ENCODE measurements at regions not wholly inside any gene's neighbourhood (a gene's known extent, or its start where the extent isn't known, plus 50 kb on each side); places are given as distances from the start of the nearest gene placed in this dataset.

DNA sequence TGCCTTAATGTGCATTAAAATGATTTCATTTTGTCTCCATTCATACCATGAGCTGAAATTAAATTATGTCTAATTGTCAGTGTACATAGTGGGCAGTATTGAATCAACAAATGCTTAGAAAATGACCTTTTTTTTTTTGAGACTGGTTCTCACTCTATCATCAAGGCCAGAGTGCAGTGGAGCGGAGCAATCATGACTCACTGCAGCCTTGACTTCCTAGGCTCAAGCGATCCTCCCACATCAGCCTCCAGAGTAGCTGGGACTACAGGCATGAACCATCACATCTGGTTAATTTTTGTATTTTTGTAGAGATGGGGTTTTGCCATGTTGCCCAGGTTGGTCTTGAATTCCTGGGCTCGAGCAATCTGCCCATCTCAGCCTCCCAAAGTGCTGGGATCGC is 117.0 kb upstream of the BLID start:
- no peak for DNase-seq
- CTCF ChIA-PET: no interaction called here
- no peak overlapping the region for H3K4me3 Mint-ChIP-seq

GRCh38 chr11:122230385-122230755 is 114.4 kb upstream of the BLID start:
- Mint-ChIP-seq H3K4me3 (no peak overlapping the region), H3K9me3 (no peaks in the 10 kb centered on the region), H3K27me3 (no peaks in the 10 kb centered on the region), H3K4me1 (no peaks in the 10 kb centered on the region), H3K27ac (no peak overlapping the region), H3K36me3 (ENCODE audit: low read depth) (no peaks in the 10 kb centered on the region)
- ChIA-PET CTCF (interaction anchor here (1.0 kb wide), 1 partner anchor 15 kb away, joined by 3 read pairs; no protein-coding TSS in a partner anchor), POLR2A (no interaction called here)
- no peak for DNase-seq

More for the DNA sequence above, 117.0 kb upstream of the BLID start:
- POLR2A ChIA-PET: interaction anchor here (0.6 kb wide), 1 partner anchor 735 kb away, joined by 3 read pairs; no protein-coding TSS in a partner anchor
- H3K4me1 Mint-ChIP-seq: no peaks in the 10 kb centered on the region
- no peaks in the 10 kb centered on the region for H3K9me3 Mint-ChIP-seq
- H3K27me3 Mint-ChIP-seq: no peaks in the 10 kb centered on the region
- no peak overlapping the region for H3K27ac Mint-ChIP-seq
- H3K36me3 Mint-ChIP-seq (ENCODE audit: low read depth): no peaks in the 10 kb centered on the region

- no peaks in the 10 kb centered on the region for H3K4me1 Mint-ChIP-seq
- H3K4me3 Mint-ChIP-seq: no peak overlapping the region
- POLR2A ChIA-PET: no interaction called here
- DNase-seq: no peak
- CTCF ChIA-PET: interaction anchor here (1.0 to 1.3 kb wide), 2 partner anchors 14 to 16 kb away, joined by 3 read pairs; no protein-coding TSS in a partner anchor
- no peaks in the 10 kb centered on the region for H3K36me3 Mint-ChIP-seq (ENCODE audit: low read depth)
- no peak overlapping the region for H3K27ac Mint-ChIP-seq
- no peaks in the 10 kb centered on the region for H3K27me3 Mint-ChIP-seq
- no peaks in the 10 kb centered on the region for H3K9me3 Mint-ChIP-seq
Observed at GRCh38 chr11:122229481-122230384, 113.7 kb upstream of the BLID start.

DNA sequence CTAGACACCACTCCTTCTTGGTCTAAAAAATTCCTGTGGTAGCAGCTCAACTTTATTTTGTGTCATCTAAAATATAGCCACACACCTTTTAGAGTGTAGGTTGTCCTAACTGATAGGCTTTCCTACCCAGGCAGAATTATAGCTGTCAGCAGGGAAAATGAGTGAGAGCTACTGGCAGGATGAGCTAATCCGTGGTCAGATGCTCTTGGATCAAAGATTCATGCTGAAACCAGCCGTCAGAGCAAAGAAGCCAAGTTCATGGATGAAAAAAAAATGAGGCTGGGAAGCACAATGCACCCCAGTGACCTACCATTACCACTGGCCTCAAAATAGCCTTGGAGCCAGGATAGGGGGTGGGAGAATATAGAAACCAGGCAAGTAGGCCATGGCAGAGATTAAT is 113.1 kb upstream of the BLID start:
- no peak for DNase-seq
- no peaks in the 10 kb centered on the region for H3K27me3 Mint-ChIP-seq
- no peak overlapping the region for H3K27ac Mint-ChIP-seq
- no peak overlapping the region for H3K4me3 Mint-ChIP-seq
- no peaks in the 10 kb centered on the region for H3K9me3 Mint-ChIP-seq
- ChIA-PET POLR2A (no interaction called here), CTCF (interaction anchor here (1.3 kb wide), 1 partner anchor 15 kb away, joined by 3 read pairs; no protein-coding TSS in a partner anchor)
- no peaks in the 10 kb centered on the region for H3K36me3 Mint-ChIP-seq (ENCODE audit: low read depth)
- H3K4me1 Mint-ChIP-seq: no peaks in the 10 kb centered on the region

DNA sequence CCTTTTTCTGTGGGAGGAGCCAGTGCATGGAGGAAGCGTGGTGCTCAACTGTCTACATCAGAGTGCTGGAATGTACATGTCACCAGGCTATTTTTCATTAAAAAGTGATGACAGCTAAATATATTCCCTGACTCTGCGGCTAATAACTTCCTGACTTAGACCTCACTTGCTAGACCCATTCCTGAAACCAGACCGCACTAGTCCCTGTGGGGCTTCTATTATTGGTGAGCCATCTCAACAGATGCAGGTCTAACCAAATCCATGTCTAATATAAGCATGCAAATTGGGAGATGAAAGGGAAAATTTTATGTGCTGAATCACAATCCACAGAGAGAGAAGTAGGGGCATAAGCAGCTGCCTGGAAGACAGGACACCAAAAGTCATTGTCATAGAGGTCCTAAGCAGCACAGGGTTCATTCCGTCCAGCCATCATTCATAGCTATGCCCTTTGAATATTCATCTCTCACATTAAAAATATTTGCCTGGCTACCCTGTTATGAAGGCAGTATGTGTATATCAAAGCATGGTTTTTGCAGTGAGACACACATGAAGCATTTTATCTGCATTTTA is 110.9 kb upstream of the BLID start:
- ChIA-PET CTCF (interaction anchor here (0.7 kb wide), 1 partner anchor 12 kb away, joined by 4 read pairs; no protein-coding TSS in a partner anchor), POLR2A (no interaction called here)

DNA sequence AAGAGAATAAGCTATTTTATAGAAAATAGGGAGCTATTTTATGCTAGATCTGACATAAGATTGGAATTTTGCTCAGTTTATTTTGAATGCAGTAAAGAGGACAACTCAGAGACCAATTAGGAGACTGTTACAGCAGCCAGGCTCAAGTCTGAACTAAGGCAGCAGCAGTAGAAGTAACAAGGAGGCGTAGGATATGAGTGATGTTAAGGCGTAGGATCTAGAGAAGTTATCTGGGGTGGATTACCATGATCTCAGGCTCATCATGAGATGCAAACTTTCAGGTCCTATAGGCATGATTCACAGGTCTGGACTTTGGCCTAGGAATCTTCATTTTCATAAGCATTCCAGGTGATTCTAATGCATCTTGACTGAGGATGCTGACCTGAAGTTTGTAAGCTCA is 108.9 kb upstream of the BLID start:
- H3K27ac Mint-ChIP-seq: no peak overlapping the region
- ChIA-PET POLR2A (no interaction called here), CTCF (no interaction called here)
- no peaks in the 10 kb centered on the region for H3K36me3 Mint-ChIP-seq (ENCODE audit: low read depth)
- H3K9me3 Mint-ChIP-seq: no peaks in the 10 kb centered on the region
- H3K27me3 Mint-ChIP-seq: no peaks in the 10 kb centered on the region
- H3K4me1 Mint-ChIP-seq: no peaks in the 10 kb centered on the region
- DNase-seq: no peak
- no peak overlapping the region for H3K4me3 Mint-ChIP-seq

More for the DNA sequence above, 110.9 kb upstream of the BLID start:
- Mint-ChIP-seq H3K36me3 (ENCODE audit: low read depth) (no peaks in the 10 kb centered on the region), H3K4me1 (no peaks in the 10 kb centered on the region), H3K9me3 (no peaks in the 10 kb centered on the region), H3K27ac (no peak overlapping the region), H3K27me3 (no peaks in the 10 kb centered on the region), H3K4me3 (no peak overlapping the region)
- no peak for DNase-seq

DNA sequence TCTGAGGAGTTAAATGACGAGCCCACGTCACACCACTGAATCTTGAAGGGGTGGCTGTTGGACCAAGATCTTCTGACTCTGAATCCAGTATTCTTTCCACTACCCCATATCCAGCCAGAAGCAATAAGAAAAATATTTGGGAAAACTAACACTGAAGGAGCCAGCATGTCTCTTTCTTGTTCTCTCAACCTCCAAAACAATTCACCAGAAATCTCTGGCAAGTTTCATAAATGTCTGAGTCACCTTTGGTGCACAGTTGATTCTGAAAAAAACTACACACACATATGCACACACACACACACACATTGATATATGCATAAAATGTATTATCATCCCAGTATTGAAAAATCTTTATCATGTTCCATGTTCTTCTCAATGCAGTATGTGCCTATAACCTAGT is 104.3 kb upstream of the BLID start:
- Mint-ChIP-seq H3K27ac (no peak overlapping the region), H3K9me3 (no peaks in the 10 kb centered on the region), H3K27me3 (no peaks in the 10 kb centered on the region), H3K4me1 (no peaks in the 10 kb centered on the region), H3K36me3 (ENCODE audit: low read depth) (no peaks in the 10 kb centered on the region), H3K4me3 (no peak overlapping the region)
- ChIA-PET POLR2A (no interaction called here), CTCF (no interaction called here)
- no peak for DNase-seq

- no peaks in the 10 kb centered on the region for H3K27me3 Mint-ChIP-seq
- no peaks in the 10 kb centered on the region for H3K9me3 Mint-ChIP-seq
- ChIA-PET CTCF (no interaction called here), POLR2A (no interaction called here)
- no peak overlapping the region for H3K27ac Mint-ChIP-seq
- H3K4me3 Mint-ChIP-seq: no peak overlapping the region
- H3K36me3 Mint-ChIP-seq (ENCODE audit: low read depth): no peaks in the 10 kb centered on the region
- H3K4me1 Mint-ChIP-seq: no peaks in the 10 kb centered on the region
- no peak for DNase-seq
Observed at GRCh38 chr11:122219791-122220190, 103.8 kb upstream of the BLID start.

- ChIA-PET POLR2A (interaction anchor here (2.2 kb wide), 1 partner anchor 12 kb away, joined by 6 read pairs; no protein-coding TSS in a partner anchor), CTCF (interaction anchor here (0.8 to 2.2 kb wide), 6 partner anchors 12 to 289 kb away, joined by 3 to 16 read pairs (median 4); no protein-coding TSS in a partner anchor)
- H3K4me1 Mint-ChIP-seq: no peaks in the 10 kb centered on the region
- no peak overlapping the region for H3K4me3 Mint-ChIP-seq
- no peaks in the 10 kb centered on the region for H3K36me3 Mint-ChIP-seq (ENCODE audit: low read depth)
- H3K9me3 Mint-ChIP-seq: no peaks in the 10 kb centered on the region
- no peak overlapping the region for H3K27ac Mint-ChIP-seq
- peak; percentile 34 for DNase-seq
- no peaks in the 10 kb centered on the region for H3K27me3 Mint-ChIP-seq
Observed at GRCh38 chr11:122215244-122215992, 99.4 kb upstream of the BLID start.

- ChIA-PET POLR2A (interaction anchor here (2.2 kb wide), 1 partner anchor 12 kb away, joined by 6 read pairs; no protein-coding TSS in a partner anchor), CTCF (interaction anchor here (0.8 to 2.2 kb wide), 2 partner anchors 13 to 290 kb away, joined by 3 to 16 read pairs; no protein-coding TSS in a partner anchor)
- no peaks in the 10 kb centered on the region for H3K36me3 Mint-ChIP-seq (ENCODE audit: low read depth)
- H3K27me3 Mint-ChIP-seq: no peaks in the 10 kb centered on the region
- DNase-seq: no peak
- no peaks in the 10 kb centered on the region for H3K4me1 Mint-ChIP-seq
- H3K4me3 Mint-ChIP-seq: no peak overlapping the region
- no peaks in the 10 kb centered on the region for H3K9me3 Mint-ChIP-seq
- no peak overlapping the region for H3K27ac Mint-ChIP-seq
Observed at GRCh38 chr11:122214567-122214966, 98.6 kb upstream of the BLID start.

DNA sequence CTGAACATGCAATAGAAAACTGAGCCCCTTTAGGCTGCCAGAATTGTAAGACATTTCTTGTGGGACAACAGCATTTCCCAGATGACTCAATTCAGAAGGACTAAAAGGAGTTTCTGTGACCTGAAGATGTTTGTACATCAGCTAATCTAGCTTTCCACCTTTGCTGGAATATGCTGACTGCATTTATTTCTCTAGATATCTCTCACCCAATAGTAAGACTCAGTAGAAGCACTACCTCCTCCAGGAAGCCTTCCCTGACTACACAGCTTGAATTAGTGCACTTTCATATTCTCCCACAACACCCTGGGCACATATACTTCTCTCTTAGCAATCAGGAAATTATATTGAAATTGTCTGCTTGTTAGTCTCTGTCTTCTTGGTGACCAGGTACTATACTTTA is 98.1 kb upstream of the BLID start:
- DNase-seq: no peak
- CTCF ChIA-PET: interaction anchor here (0.7 kb wide), 1 partner anchor 15 kb away, joined by 3 read pairs; no protein-coding TSS in a partner anchor
- no peaks in the 10 kb centered on the region for H3K36me3 Mint-ChIP-seq (ENCODE audit: low read depth)
- no peaks in the 10 kb centered on the region for H3K27me3 Mint-ChIP-seq
- POLR2A ChIA-PET: interaction anchor here (2.2 kb wide), 1 partner anchor 11 kb away, joined by 6 read pairs; no protein-coding TSS in a partner anchor
- no peak overlapping the region for H3K4me3 Mint-ChIP-seq
- no peaks in the 10 kb centered on the region for H3K9me3 Mint-ChIP-seq
- H3K27ac Mint-ChIP-seq: no peak overlapping the region
- no peaks in the 10 kb centered on the region for H3K4me1 Mint-ChIP-seq

GRCh38 chr11:122213171-122213570 is 97.2 kb upstream of the BLID start:
- ChIA-PET POLR2A (no interaction called here), CTCF (no interaction called here)
- Mint-ChIP-seq H3K27ac (no peak overlapping the region), H3K4me3 (no peak overlapping the region), H3K36me3 (ENCODE audit: low read depth) (no peaks in the 10 kb centered on the region), H3K4me1 (no peaks in the 10 kb centered on the region), H3K9me3 (no peaks in the 10 kb centered on the region), H3K27me3 (peaks cover 3% of the 10 kb centered on the region)
- no peak for DNase-seq

Measured in activated CD4-positive, alpha-beta memory T cell treated with anti-CD3 and anti-CD28 coated beads, Interleukin-2, amount 10 ng/mL, durations not matched to agents 7 days and 5 days (primary cell).